ENCODE measurements at regions not wholly inside any gene's neighbourhood (a gene's known extent, or its start where the extent isn't known, plus 50 kb on each side); places are given as distances from the start of the nearest gene placed in this dataset.

- no peak for TF ChIP-seq CTCF (IDR thresholded peaks at IDR 0.05; ENCODE audit: extremely low read depth in 1 of 2, insufficient read depth in 1 of 2, low read depth in 1 of 2, low read length in 2 of 2)
- no peak for TF ChIP-seq POLR2A (IDR thresholded peaks at IDR 0.05; ENCODE audit: low read depth, low read length)
- no peak for TF ChIP-seq JUN (IDR thresholded peaks at IDR 0.05; ENCODE audit: borderline replicate concordance, insufficient read depth, insufficient read length, low read depth)
- no peak for TF ChIP-seq POLR2AphosphoS5 (IDR thresholded peaks at IDR 0.05; ENCODE audit: insufficient read depth, low read depth, low read length)
- no peak for TF ChIP-seq GATA2 (IDR thresholded peaks at IDR 0.05; ENCODE audit: insufficient read depth, insufficient read length, low read depth, low read length)
- TF ChIP-seq EZH2 (IDR thresholded peaks at IDR 0.05; ENCODE audit: borderline replicate concordance, low read depth, low read length, severe bottlenecking): no peak
- no peak for TF ChIP-seq FOS (IDR thresholded peaks at IDR 0.05; ENCODE audit: borderline replicate concordance, insufficient read depth, low read length)
- TF ChIP-seq, protein P1, sequence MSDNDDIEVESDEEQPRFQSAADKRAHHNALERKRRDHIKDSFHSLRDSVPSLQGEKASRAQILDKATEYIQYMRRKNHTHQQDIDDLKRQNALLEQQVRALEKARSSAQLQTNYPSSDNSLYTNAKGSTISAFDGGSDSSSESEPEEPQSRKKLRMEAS (IDR thresholded peaks at IDR 0.05; ENCODE audit: insufficient read depth, insufficient read length): no peak
- TF ChIP-seq MYC (IDR thresholded peaks at IDR 0.05; ENCODE audit: low read depth, low read length): no peak
Measured at GRCh38 chr1:13918862-13919261, 218.9 kb downstream of the PRDM2 start.
